NCI-H187 treated with DMSO at 0.1 percent for 48 hours (cell line): ENCODE measurements at regions not wholly inside any gene's neighbourhood (a gene's known extent, or its start where the extent isn't known, plus 50 kb on each side); places are given as distances from the start of the nearest gene placed in this dataset.

Experiments used
- DNase-seq: peaks from one replicate; lab custom pipeline; 2025; lab: John Stamatoyannopoulos, UW

DNA sequence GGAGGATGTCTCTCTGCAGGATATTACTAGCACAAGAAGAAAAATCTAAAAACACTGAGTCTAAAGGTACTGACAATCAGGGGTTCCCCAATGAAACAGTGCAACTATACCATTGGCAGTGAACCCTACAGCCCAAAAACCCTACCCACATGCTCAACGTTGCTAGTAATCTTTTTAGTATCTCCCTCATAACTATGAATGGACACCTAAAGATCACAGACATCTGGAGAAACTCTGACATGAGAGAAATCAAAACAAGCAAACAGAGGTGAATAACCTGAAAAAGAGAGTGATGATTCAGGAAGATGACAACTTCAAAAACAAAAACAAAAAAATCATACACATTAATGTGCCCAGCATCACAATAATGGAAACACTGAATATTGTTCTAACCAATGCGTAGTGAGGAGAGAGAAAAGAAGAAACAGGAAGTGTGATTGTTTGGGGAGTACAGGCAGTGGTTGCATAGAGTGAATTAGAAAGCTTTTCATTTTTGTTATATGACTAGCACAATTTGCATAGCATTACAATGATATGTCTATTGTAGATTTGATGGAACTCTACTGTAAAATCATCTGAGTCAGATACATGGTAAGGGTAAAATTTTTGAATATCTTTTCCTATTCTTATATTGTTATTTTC is 78.9 kb upstream of the FMR1 start:
- no peak for DNase-seq

- no peak for DNase-seq
Observed at GRCh38 chrX:147838465-147839131, 73.1 kb upstream of the FMR1 start.

DNA sequence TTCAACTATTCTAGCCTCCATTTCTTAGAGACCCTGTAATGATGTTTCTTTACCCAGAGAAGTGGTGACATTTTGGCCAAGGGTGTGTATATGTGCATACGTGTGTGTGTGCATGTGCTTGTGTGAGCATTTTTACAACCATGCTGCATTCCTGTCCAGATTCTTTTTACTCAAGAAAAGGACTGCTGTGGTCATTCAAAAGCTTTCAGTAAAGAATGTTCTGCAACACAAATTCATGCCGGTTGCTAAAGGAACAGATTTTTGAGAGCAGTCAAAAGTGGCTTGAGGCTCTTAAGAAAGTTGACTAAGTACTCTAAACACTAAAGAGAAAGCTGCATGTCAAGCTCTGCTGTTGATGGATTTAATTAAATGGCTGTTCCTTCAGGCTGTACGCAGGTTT is 65.0 kb upstream of the FMR1 start:
- no peak for DNase-seq

- no peak for DNase-seq
Observed at GRCh38 chrX:147847999-147848398, 63.7 kb upstream of the FMR1 start.

GRCh38 chrX:147848543-147849443 is 62.9 kb upstream of the FMR1 start:
- DNase-seq: no peak

GRCh38 chrX:147850875-147851274 is 60.8 kb upstream of the FMR1 start:
- no peak for DNase-seq

DNA sequence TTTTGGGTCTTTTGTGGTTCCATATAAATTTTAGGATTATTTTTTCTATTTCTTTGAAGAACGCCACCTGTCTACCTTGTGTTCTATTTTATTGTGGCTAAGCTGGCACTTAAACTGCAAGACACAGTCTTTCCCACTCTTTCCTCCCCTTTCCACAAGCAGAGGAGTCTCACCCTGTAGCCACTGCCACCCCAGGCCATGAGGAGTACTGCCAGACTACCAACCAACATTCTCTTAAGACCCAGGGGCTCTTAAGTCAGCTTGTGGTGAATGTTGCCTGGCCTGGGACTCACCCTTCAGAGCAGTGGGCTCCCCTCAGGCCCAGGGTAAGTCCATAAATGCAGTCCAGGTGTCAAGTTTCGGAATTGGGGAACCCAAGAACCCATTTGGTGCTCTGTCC is 58.0 kb upstream of the FMR1 start:
- DNase-seq: no peak

- no peak for DNase-seq
Observed at GRCh38 chrX:147859666-147860065, 52.1 kb upstream of the FMR1 start.
